ENCODE measurements at regions not wholly inside any gene's neighbourhood (a gene's known extent, or its start where the extent isn't known, plus 50 kb on each side); places are given as distances from the start of the nearest gene placed in this dataset.

DNA sequence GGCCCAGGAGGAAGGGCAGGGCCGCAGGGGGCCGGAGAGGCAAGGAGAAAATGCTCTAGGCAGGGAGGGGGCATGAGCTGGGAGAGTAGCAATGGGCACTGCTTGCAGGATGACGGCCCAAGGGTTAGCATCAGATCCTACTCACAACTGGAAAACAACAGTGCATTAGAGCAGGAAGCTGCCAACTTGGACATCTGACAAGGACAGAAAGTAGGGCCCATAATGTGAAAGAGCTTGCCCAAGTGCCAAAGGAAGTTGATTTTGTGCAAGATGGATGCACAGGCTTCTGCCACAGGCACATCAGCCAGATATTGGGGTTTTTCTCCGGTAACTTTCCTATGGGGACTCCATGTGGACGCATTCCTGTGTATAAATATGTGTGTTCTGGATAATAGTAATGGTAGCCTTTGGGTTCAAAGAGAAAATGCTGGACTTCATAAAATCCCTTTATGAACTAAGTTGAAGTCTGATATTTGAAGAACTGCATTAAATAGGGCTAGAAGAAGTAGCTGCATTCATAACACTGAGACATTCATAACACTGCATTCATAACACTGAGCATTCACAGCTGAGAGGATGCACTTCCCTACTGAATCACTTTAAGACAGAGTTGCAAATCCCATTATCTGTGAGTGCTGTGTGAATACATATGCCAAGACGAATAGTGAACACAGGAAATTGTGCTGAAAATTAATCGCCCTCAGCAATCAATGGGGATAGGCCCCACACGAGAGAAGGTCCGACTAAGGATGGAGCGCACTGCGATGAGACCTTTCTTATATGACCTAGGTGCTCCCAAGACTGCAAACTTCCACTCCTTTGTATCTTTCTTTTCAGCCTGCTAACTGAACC lies 235.6 kb upstream of the PRDM1 start:
- TF ChIP-seq, protein P1, sequence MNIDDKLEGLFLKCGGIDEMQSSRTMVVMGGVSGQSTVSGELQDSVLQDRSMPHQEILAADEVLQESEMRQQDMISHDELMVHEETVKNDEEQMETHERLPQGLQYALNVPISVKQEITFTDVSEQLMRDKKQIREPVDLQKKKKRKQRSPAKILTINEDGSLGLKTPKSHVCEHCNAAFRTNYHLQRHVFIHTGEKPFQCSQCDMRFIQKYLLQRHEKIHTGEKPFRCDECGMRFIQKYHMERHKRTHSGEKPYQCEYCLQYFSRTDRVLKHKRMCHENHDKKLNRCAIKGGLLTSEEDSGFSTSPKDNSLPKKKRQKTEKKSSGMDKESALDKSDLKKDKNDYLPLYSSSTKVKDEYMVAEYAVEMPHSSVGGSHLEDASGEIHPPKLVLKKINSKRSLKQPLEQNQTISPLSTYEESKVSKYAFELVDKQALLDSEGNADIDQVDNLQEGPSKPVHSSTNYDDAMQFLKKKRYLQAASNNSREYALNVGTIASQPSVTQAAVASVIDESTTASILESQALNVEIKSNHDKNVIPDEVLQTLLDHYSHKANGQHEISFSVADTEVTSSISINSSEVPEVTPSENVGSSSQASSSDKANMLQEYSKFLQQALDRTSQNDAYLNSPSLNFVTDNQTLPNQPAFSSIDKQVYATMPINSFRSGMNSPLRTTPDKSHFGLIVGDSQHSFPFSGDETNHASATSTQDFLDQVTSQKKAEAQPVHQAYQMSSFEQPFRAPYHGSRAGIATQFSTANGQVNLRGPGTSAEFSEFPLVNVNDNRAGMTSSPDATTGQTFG (tag by site-specific recombination; IDR thresholded peaks at IDR 0.05; ENCODE audit: borderline replicate concordance), result no peak
- TF ChIP-seq ZNF324 (tag by site-specific recombination; IDR thresholded peaks at IDR 0.05) (no peak), ZNF530 (tag by site-specific recombination; IDR thresholded peaks at IDR 0.05; ENCODE audit: low read depth) (no peak)
- TF ChIP-seq, protein P2, sequence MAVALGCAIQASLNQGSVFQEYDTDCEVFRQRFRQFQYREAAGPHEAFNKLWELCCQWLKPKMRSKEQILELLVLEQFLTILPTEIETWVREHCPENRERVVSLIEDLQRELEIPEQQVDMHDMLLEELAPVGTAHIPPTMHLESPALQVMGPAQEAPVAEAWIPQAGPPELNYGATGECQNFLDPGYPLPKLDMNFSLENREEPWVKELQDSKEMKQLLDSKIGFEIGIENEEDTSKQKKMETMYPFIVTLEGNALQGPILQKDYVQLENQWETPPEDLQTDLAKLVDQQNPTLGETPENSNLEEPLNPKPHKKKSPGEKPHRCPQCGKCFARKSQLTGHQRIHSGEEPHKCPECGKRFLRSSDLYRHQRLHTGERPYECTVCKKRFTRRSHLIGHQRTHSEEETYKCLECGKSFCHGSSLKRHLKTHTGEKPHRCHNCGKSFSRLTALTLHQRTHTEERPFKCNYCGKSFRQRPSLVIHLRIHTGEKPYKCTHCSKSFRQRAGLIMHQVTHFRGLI (tag by site-specific recombination; IDR thresholded peaks at IDR 0.05), result no peak
- TF ChIP-seq, protein P3, sequence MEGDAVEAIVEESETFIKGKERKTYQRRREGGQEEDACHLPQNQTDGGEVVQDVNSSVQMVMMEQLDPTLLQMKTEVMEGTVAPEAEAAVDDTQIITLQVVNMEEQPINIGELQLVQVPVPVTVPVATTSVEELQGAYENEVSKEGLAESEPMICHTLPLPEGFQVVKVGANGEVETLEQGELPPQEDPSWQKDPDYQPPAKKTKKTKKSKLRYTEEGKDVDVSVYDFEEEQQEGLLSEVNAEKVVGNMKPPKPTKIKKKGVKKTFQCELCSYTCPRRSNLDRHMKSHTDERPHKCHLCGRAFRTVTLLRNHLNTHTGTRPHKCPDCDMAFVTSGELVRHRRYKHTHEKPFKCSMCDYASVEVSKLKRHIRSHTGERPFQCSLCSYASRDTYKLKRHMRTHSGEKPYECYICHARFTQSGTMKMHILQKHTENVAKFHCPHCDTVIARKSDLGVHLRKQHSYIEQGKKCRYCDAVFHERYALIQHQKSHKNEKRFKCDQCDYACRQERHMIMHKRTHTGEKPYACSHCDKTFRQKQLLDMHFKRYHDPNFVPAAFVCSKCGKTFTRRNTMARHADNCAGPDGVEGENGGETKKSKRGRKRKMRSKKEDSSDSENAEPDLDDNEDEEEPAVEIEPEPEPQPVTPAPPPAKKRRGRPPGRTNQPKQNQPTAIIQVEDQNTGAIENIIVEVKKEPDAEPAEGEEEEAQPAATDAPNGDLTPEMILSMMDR (tag by site-specific recombination; IDR thresholded peaks at IDR 0.05), result no peak
